GM13977 (cell line): ENCODE measurements at regions not wholly inside any gene's neighbourhood (a gene's known extent, or its start where the extent isn't known, plus 50 kb on each side); places are given as distances from the start of the nearest gene placed in this dataset.

Source experiments
- DNase-seq: peaks from one replicate; pipeline ENCODE4 v3.0.0; 2012; ENCODE audit warnings: low spot score
- CTCF ChIP-seq: IDR thresholded peaks from 2 replicates; pipeline ENCODE4 v1.5.1; 2012; ENCODE audit warnings: mild to moderate bottlenecking, control low read depth; ENCODE audit not compliant: insufficient read depth; ENCODE audit errors: extremely low read depth, missing control alignments
- in situ Hi-C: fragments of 300-500 bp; cut with MboI; formaldehyde crosslinking; loops from one replicate; pipeline ENCODE4 v1.12.0; 2022; ENCODE audit warnings: low sequenced_read_pairs, low pct_unique_long_range_greater_than_20kb, mixed read lengths, inconsistent platforms; ENCODE audit not compliant: unreplicated experiment

- in situ Hi-C loops = no loop called here
- no peak for TF ChIP-seq CTCF
- DNase-seq = no peak
These were observed 87.8 kb upstream of the SHANK2 start for GRCh38 chr11:71340086-71340606.

GRCh38 chr11:71339396-71339881, 87.1 kb upstream of the SHANK2 start:
- in situ Hi-C loops = no loop called here
- no peak for DNase-seq
- no peak for TF ChIP-seq CTCF

- DNase-seq = no peak
- in situ Hi-C loops = no loop called here
- TF ChIP-seq CTCF = no peak
These were observed 86.5 kb upstream of the SHANK2 start for GRCh38 chr11:71338801-71339395.

GRCh38 chr11:71336996-71337754, 84.8 kb upstream of the SHANK2 start:
- no peak for TF ChIP-seq CTCF
- no peak for DNase-seq
- in situ Hi-C loops = no loop called here

GRCh38 chr11:71336176-71336995, 84.0 kb upstream of the SHANK2 start:
- in situ Hi-C loops = no loop called here
- DNase-seq = no peak
- TF ChIP-seq CTCF = no peak

GRCh38 chr11:71335371-71335770, 83.0 kb upstream of the SHANK2 start:
- in situ Hi-C loops = no loop called here
- DNase-seq = no peak
- TF ChIP-seq CTCF = no peak
